HepG2 (cell line): ENCODE measurements at regions not wholly inside any gene's neighbourhood (a gene's known extent, or its start where the extent isn't known, plus 50 kb on each side); places are given as distances from the start of the nearest gene placed in this dataset.

Experiments
- CHD2 ChIP-seq: IDR thresholded peaks from 2 replicates; pipeline ENCODE4 v1.6.1; 2011; ENCODE audit warnings: low read depth, low read length, improper control_type of control experiment
- JUN ChIP-seq: sonication (generic); formaldehyde crosslinking; IDR thresholded peaks from 2 replicates; pipeline ENCODE4 v1.4.0; 2020; ENCODE audit warnings: mild to moderate bottlenecking, missing genetic modification reagents
- MXD4 ChIP-seq: IDR thresholded peaks from 2 replicates; pipeline ENCODE4 v1.6.1; 2016; ENCODE audit warnings: mild to moderate bottlenecking, missing biosample characterization, missing genetic modification reagents
- PHF8 ChIP-seq: sonication (generic); formaldehyde crosslinking; IDR thresholded peaks from 2 replicates; pipeline ENCODE4 v1.5.0; 2020; ENCODE audit warnings: missing genetic modification reagents
- ZNF24 ChIP-seq: fragments of 450-650 bp; IDR thresholded peaks from 2 replicates; pipeline ENCODE4 v1.6.1; 2017; ENCODE audit warnings: antibody characterized with exemption, mild to moderate bottlenecking
- ZSCAN25 ChIP-seq: sonication (generic); formaldehyde crosslinking; IDR thresholded peaks from 2 replicates; pipeline ENCODE4 v1.8.0; 2022; ENCODE audit warnings: mild to moderate bottlenecking, missing genetic modification reagents
- ZSCAN29 ChIP-seq: sonication (generic); formaldehyde crosslinking; conservative IDR thresholded peaks from 2 replicates; pipeline ENCODE4 v1.4.0; 2020; ENCODE audit warnings: mild to moderate bottlenecking, missing genetic modification reagents
- TF ChIP-seq, protein P1 (sequence below): sonication (generic); formaldehyde crosslinking; IDR thresholded peaks from 2 replicates; pipeline ENCODE4 v1.4.0; 2020; ENCODE audit warnings: missing genetic modification reagents
- TF ChIP-seq, protein P2 (sequence below): sonication (generic); formaldehyde crosslinking; IDR thresholded peaks from 2 replicates; pipeline ENCODE4 v1.4.0; 2020; ENCODE audit warnings: missing genetic modification reagents

DNA sequence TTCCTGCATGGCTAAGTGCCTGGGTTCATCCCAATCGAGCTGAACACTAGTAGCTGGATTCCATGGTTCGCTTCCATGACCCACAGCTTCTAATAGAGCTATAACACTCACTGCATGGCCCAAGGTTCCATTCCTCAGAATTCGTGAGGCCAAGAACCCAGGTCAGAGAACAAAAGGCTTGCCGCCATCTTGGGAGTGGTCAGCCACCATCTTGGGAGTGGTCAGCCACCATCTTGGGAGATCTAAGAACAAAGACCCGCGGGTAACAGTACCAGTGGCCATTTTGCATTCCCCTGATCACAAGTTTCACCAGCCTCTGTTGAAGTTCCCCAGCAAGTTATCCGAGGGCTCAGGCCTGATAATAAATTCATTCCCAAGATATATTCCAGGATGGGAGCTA is 179.6 kb downstream of the LMBRD1 start:
- no peak for TF ChIP-seq ZNF24
- TF ChIP-seq MXD4 (CRISPR knock-in tag) = no peak
- TF ChIP-seq CHD2 = no peak
- no peak for TF ChIP-seq ZSCAN25
- no peak for TF ChIP-seq ZSCAN29 (CRISPR knock-in tag)
- TF ChIP-seq, protein P1, sequence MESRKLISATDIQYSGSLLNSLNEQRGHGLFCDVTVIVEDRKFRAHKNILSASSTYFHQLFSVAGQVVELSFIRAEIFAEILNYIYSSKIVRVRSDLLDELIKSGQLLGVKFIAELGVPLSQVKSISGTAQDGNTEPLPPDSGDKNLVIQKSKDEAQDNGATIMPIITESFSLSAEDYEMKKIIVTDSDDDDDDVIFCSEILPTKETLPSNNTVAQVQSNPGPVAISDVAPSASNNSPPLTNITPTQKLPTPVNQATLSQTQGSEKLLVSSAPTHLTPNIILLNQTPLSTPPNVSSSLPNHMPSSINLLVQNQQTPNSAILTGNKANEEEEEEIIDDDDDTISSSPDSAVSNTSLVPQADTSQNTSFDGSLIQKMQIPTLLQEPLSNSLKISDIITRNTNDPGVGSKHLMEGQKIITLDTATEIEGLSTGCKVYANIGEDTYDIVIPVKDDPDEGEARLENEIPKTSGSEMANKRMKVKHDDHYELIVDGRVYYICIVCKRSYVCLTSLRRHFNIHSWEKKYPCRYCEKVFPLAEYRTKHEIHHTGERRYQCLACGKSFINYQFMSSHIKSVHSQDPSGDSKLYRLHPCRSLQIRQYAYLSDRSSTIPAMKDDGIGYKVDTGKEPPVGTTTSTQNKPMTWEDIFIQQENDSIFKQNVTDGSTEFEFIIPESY (CRISPR knock-in tag) = no peak
- no peak for TF ChIP-seq JUN
- TF ChIP-seq PHF8 = no peak
- TF ChIP-seq, protein P2, sequence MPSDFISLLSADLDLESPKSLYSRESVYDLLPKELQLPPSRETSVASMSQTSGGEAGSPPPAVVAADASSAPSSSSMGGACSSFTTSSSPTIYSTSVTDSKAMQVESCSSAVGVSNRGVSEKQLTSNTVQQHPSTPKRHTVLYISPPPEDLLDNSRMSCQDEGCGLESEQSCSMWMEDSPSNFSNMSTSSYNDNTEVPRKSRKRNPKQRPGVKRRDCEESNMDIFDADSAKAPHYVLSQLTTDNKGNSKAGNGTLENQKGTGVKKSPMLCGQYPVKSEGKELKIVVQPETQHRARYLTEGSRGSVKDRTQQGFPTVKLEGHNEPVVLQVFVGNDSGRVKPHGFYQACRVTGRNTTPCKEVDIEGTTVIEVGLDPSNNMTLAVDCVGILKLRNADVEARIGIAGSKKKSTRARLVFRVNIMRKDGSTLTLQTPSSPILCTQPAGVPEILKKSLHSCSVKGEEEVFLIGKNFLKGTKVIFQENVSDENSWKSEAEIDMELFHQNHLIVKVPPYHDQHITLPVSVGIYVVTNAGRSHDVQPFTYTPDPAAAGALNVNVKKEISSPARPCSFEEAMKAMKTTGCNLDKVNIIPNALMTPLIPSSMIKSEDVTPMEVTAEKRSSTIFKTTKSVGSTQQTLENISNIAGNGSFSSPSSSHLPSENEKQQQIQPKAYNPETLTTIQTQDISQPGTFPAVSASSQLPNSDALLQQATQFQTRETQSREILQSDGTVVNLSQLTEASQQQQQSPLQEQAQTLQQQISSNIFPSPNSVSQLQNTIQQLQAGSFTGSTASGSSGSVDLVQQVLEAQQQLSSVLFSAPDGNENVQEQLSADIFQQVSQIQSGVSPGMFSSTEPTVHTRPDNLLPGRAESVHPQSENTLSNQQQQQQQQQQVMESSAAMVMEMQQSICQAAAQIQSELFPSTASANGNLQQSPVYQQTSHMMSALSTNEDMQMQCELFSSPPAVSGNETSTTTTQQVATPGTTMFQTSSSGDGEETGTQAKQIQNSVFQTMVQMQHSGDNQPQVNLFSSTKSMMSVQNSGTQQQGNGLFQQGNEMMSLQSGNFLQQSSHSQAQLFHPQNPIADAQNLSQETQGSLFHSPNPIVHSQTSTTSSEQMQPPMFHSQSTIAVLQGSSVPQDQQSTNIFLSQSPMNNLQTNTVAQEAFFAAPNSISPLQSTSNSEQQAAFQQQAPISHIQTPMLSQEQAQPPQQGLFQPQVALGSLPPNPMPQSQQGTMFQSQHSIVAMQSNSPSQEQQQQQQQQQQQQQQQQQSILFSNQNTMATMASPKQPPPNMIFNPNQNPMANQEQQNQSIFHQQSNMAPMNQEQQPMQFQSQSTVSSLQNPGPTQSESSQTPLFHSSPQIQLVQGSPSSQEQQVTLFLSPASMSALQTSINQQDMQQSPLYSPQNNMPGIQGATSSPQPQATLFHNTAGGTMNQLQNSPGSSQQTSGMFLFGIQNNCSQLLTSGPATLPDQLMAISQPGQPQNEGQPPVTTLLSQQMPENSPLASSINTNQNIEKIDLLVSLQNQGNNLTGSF = no peak
